ENCODE measurements at regions not wholly inside any gene's neighbourhood (a gene's known extent, or its start where the extent isn't known, plus 50 kb on each side); places are given as distances from the start of the nearest gene placed in this dataset.
"Not testable (repeated sequence)": the region's sequence is repeated elsewhere in the genome, so short reads cannot be mapped to it uniquely, and the experiment has no call there.

DNA sequence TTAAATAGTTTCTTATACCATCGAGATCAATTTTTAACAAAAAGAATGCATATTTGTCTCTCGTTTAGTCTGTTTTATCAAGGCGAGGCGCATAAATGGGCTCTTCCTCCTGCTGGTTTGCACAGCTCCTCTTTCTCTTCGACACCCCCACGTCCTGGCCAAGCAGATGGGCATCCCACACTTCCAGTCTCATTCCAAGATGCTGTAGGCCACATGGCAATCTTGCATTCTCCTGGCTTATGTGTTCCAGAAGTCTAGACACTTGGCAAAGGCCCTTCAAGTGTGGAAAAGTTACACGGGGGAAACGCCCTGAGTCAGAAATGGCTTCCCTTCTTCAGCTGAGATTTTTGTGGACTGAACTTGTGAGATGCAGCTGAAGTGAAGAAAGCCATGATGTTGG, 447.1 kb downstream of the QKI start:
- H3K36me3 ChIP-seq (ENCODE audit: control insufficient read depth in 2 of 2, extremely low read depth in 1 of 2, insufficient read depth in 2 of 2, low read length in 2 of 2), result no peaks in the 10 kb centered on the region
- TF ChIP-seq, protein P1, sequence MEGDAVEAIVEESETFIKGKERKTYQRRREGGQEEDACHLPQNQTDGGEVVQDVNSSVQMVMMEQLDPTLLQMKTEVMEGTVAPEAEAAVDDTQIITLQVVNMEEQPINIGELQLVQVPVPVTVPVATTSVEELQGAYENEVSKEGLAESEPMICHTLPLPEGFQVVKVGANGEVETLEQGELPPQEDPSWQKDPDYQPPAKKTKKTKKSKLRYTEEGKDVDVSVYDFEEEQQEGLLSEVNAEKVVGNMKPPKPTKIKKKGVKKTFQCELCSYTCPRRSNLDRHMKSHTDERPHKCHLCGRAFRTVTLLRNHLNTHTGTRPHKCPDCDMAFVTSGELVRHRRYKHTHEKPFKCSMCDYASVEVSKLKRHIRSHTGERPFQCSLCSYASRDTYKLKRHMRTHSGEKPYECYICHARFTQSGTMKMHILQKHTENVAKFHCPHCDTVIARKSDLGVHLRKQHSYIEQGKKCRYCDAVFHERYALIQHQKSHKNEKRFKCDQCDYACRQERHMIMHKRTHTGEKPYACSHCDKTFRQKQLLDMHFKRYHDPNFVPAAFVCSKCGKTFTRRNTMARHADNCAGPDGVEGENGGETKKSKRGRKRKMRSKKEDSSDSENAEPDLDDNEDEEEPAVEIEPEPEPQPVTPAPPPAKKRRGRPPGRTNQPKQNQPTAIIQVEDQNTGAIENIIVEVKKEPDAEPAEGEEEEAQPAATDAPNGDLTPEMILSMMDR (optimal IDR thresholded peaks at IDR 0.05 in 1 of 3, IDR thresholded peaks at IDR 0.05 in 1 of 3, conservative IDR thresholded peaks at IDR 0.05 in 1 of 3; ENCODE audit: extremely low read depth in 1 of 3, insufficient read depth in 2 of 3, low read length in 3 of 3), result no peak
- H3K9me3 ChIP-seq (ENCODE audit: control insufficient read depth, low read depth, low read length), result no peaks in the 10 kb centered on the region
- H3K4me2 ChIP-seq (ENCODE audit: control insufficient read depth, extremely low read depth, insufficient read depth, low read depth, low read length), result no peak overlapping the region
- H3K4me1 ChIP-seq (ENCODE audit: control insufficient read depth, extremely low read depth, insufficient read depth, low read length), result no peaks in the 10 kb centered on the region
- H4K20me1 ChIP-seq (ENCODE audit: control insufficient read depth, extremely low read depth, insufficient read depth, low read length), result no peaks in the 10 kb centered on the region
- no peak overlapping the region for H3K27ac ChIP-seq (ENCODE audit: control insufficient read depth, insufficient read depth, low read length)
- DNase-seq (ENCODE audit: low read depth, low spot score) (no peak), FAIRE-seq (no peak)
- dilution Hi-C loops (cut with MboI; ENCODE audit: extremely low pct_ligation_motif_present, low sequenced_read_pairs), result no loop called here
- H3K79me2 ChIP-seq (ENCODE audit: control insufficient read depth, insufficient read depth, low read length), result no peaks in the 10 kb centered on the region
- no peak overlapping the region for H3K9ac ChIP-seq (ENCODE audit: control insufficient read depth, extremely low read depth, insufficient read depth, low read length)
- H3K9me1 ChIP-seq (ENCODE audit: control insufficient read depth, extremely low read depth, insufficient read depth, low read length), result no peaks in the 10 kb centered on the region
- H3K27me3 ChIP-seq (ENCODE audit: control insufficient read depth, extremely low read depth, insufficient read depth, low read length), result no peaks in the 10 kb centered on the region
- no peak overlapping the region for H3K4me3 ChIP-seq (ENCODE audit: control insufficient read depth in 2 of 3, extremely low read depth in 1 of 3, insufficient read depth in 2 of 3, low read depth in 1 of 3, low read length in 3 of 3)
- no peak overlapping the region for H2AFZ ChIP-seq (ENCODE audit: control insufficient read depth, low read length)

DNA sequence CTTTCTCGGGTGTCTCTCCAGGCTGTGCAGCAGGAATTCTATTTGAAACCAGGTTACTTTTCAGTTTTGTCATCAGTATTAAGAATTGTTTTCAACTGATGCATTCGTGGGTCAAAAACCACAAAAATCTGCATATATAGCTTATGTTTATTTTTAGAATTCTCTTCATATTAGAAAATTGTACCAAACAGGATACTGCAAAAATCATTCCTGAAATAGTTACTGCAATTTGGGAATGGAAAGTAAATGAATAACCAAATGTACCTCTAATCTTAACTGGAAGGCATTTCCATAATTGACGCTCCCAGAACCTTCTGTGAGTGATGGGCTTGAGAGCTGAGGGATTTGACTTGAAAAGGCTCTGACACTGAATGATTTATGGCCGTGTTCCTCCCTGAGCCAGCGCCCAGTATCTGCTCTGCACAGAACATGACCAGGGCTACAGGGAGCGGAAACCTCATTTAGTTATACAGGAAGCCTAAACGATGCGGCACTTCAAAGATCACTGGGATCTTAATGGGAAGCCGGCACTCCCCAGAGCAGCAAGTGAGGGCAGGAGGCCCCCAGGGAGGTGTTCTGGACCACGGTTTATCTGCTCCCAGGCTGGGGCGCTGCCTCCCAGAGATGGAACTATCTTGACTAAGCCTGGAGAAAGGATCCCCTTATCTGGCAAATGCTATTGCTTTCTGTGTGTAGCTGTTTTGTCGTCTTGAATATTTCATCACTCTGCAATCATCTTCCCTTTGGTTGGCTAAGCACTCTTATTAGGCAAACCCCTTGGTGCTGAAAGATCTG, 446.0 kb downstream of the QKI start:
- FAIRE-seq (no peak), DNase-seq (ENCODE audit: low read depth, low spot score) (no peak)

GRCh38 chr6:163858870-163859269, 444.4 kb downstream of the QKI start:
- H4K20me1 ChIP-seq (ENCODE audit: control insufficient read depth, extremely low read depth, insufficient read depth, low read length); H3K4me3 ChIP-seq (ENCODE audit: control insufficient read depth in 2 of 3, extremely low read depth in 1 of 3, insufficient read depth in 2 of 3, low read depth in 1 of 3, low read length in 3 of 3); H3K4me1 ChIP-seq (ENCODE audit: control insufficient read depth, extremely low read depth, insufficient read depth, low read length); H3K36me3 ChIP-seq (ENCODE audit: control insufficient read depth in 2 of 2, extremely low read depth in 1 of 2, insufficient read depth in 2 of 2, low read length in 2 of 2); H3K9me1 ChIP-seq (ENCODE audit: control insufficient read depth, extremely low read depth, insufficient read depth, low read length); H3K4me2 ChIP-seq (ENCODE audit: control insufficient read depth, extremely low read depth, insufficient read depth, low read depth, low read length); H3K79me2 ChIP-seq (ENCODE audit: control insufficient read depth, insufficient read depth, low read length); DNase-seq (ENCODE audit: low read depth, low spot score); H3K9me3 ChIP-seq (ENCODE audit: control insufficient read depth, low read depth, low read length); H3K27me3 ChIP-seq (ENCODE audit: control insufficient read depth, extremely low read depth, insufficient read depth, low read length); H2AFZ ChIP-seq (ENCODE audit: control insufficient read depth, low read length); H3K27ac ChIP-seq (ENCODE audit: control insufficient read depth, insufficient read depth, low read length); H3K9ac ChIP-seq (ENCODE audit: control insufficient read depth, extremely low read depth, insufficient read depth, low read length); FAIRE-seq; dilution Hi-C loops (cut with MboI; ENCODE audit: extremely low pct_ligation_motif_present, low sequenced_read_pairs): not testable (repeated sequence)

More for the DNA sequence above, 446.0 kb downstream of the QKI start:
- Histone ChIP-seq H3K79me2 (ENCODE audit: control insufficient read depth, insufficient read depth, low read length) (no peaks in the 10 kb centered on the region), H3K9me3 (ENCODE audit: control insufficient read depth, low read depth, low read length) (no peaks in the 10 kb centered on the region), H3K9ac (ENCODE audit: control insufficient read depth, extremely low read depth, insufficient read depth, low read length) (no peak overlapping the region), H3K4me3 (ENCODE audit: control insufficient read depth in 2 of 3, extremely low read depth in 1 of 3, insufficient read depth in 2 of 3, low read depth in 1 of 3, low read length in 3 of 3) (no peak overlapping the region), H3K9me1 (ENCODE audit: control insufficient read depth, extremely low read depth, insufficient read depth, low read length) (no peaks in the 10 kb centered on the region), H3K36me3 (ENCODE audit: control insufficient read depth in 2 of 2, extremely low read depth in 1 of 2, insufficient read depth in 2 of 2, low read length in 2 of 2) (no peaks in the 10 kb centered on the region), H3K27me3 (ENCODE audit: control insufficient read depth, extremely low read depth, insufficient read depth, low read length) (no peaks in the 10 kb centered on the region), H4K20me1 (ENCODE audit: control insufficient read depth, extremely low read depth, insufficient read depth, low read length) (no peaks in the 10 kb centered on the region), H3K4me2 (ENCODE audit: control insufficient read depth, extremely low read depth, insufficient read depth, low read depth, low read length) (no peak overlapping the region), H3K27ac (ENCODE audit: control insufficient read depth, insufficient read depth, low read length) (no peak overlapping the region), H2AFZ (ENCODE audit: control insufficient read depth, low read length) (no peak overlapping the region), H3K4me1 (ENCODE audit: control insufficient read depth, extremely low read depth, insufficient read depth, low read length) (no peaks in the 10 kb centered on the region)
- dilution Hi-C loops (cut with MboI; ENCODE audit: extremely low pct_ligation_motif_present, low sequenced_read_pairs), result no loop called here
- no peak for TF ChIP-seq EZH2 (IDR thresholded peaks at IDR 0.05; ENCODE audit: low read length)
- TF ChIP-seq, protein P1 (optimal IDR thresholded peaks at IDR 0.05 in 1 of 3, IDR thresholded peaks at IDR 0.05 in 1 of 3, conservative IDR thresholded peaks at IDR 0.05 in 1 of 3; ENCODE audit: extremely low read depth in 1 of 3, insufficient read depth in 2 of 3, low read length in 3 of 3), result no peak

All from keratinocyte (primary cell).